Cardiac septum (tissue), 1 donor: ENCODE measurements at regions not wholly inside any gene's neighbourhood (a gene's known extent, or its start where the extent isn't known, plus 50 kb on each side); places are given as distances from the start of the nearest gene placed in this dataset.

Source experiments
- DNase-seq: peaks from one replicate; pipeline ENCODE4 v3.0.0-alpha.2; 2020; ENCODE audit warnings: low spot score
- intact Hi-C: fragments of 100-400 bp; cut with DNase I; formaldehyde crosslinking; loops from one replicate; pipeline ENCODE4 v1.14.0; 2022
- donor health status: DM: no; HTN: no; CAD: no.

- intact Hi-C loops, result loop anchor here (5.0 kb wide), 1 partner anchor 523 kb away; no protein-coding TSS in a partner anchor
- no peak for DNase-seq
Observed at GRCh38 chr6:110049696-110050439, 71.8 kb downstream of the GPR6 start.
